ENCODE measurements at regions not wholly inside any gene's neighbourhood (a gene's known extent, or its start where the extent isn't known, plus 50 kb on each side); places are given as distances from the start of the nearest gene placed in this dataset.

- no peaks in the 10 kb centered on the region for H3K27me3 Mint-ChIP-seq
- H3K4me1 Mint-ChIP-seq, result no peaks in the 10 kb centered on the region
- H3K27ac Mint-ChIP-seq, result no peak overlapping the region
- H3K4me3 Mint-ChIP-seq, result no peak overlapping the region
- DNase-seq (no peak), ATAC-seq (no peak)
- peaks cover 0 to 4% (median 0%) of the 10 kb centered on the region in 3 donors for H3K36me3 Mint-ChIP-seq
- POLR2A ChIA-PET, result no interaction called here
- peaks cover 0 to 18% (median 7%) of the 10 kb centered on the region in 9 donors for H3K9me3 Mint-ChIP-seq
Measured at GRCh38 chr3:83816653-83817052, 1142.1 kb upstream of the CADM2 start.

GRCh38 chr3:83821506-83821905 lies 1137.3 kb upstream of the CADM2 start:
- Mint-ChIP-seq H3K4me1 (no peaks in the 10 kb centered on the region), H3K27me3 (no peaks in the 10 kb centered on the region), H3K27ac (no peak overlapping the region), H3K9me3 (peaks cover 0 to 12% (median 2%) of the 10 kb centered on the region in 9 donors), H3K36me3 (no peaks in the 10 kb centered on the region), H3K4me3 (no peak overlapping the region)
- no peak for ATAC-seq
- POLR2A ChIA-PET, result no interaction called here
- no peak for DNase-seq

- POLR2A ChIA-PET, result no interaction called here
- Mint-ChIP-seq H3K4me3 (no peak overlapping the region), H3K27me3 (no peaks in the 10 kb centered on the region), H3K4me1 (no peaks in the 10 kb centered on the region), H3K9me3 (peaks cover 0 to 13% (median 5%) of the 10 kb centered on the region in 9 donors), H3K27ac (no peak overlapping the region), H3K36me3 (no peaks in the 10 kb centered on the region)
- ATAC-seq (no peak), DNase-seq (no peak)
Measured at GRCh38 chr3:83823095-83823494, 1135.7 kb upstream of the CADM2 start.

GRCh38 chr3:83835040-83835439 lies 1123.7 kb upstream of the CADM2 start:
- ATAC-seq, result no peak

GRCh38 chr3:83842511-83842910 lies 1116.3 kb upstream of the CADM2 start:
- no peaks in the 10 kb centered on the region for H3K4me1 Mint-ChIP-seq
- no peak for ATAC-seq
- peaks cover 0 to 19% (median 5%) of the 10 kb centered on the region in 9 donors for H3K9me3 Mint-ChIP-seq
- no peak for DNase-seq
- H3K27me3 Mint-ChIP-seq, result no peaks in the 10 kb centered on the region
- H3K4me3 Mint-ChIP-seq, result no peak overlapping the region
- POLR2A ChIA-PET, result no interaction called here
- no peaks in the 10 kb centered on the region for H3K36me3 Mint-ChIP-seq
- H3K27ac Mint-ChIP-seq, result no peak overlapping the region

More at GRCh38 chr3:83835040-83835439, 1123.7 kb upstream of the CADM2 start:
- H3K9me3 Mint-ChIP-seq, result peaks cover 0 to 22% (median 2%) of the 10 kb centered on the region in 9 donors
- H3K27ac Mint-ChIP-seq, result no peak overlapping the region
- H3K4me3 Mint-ChIP-seq, result no peak overlapping the region
- H3K36me3 Mint-ChIP-seq, result no peaks in the 10 kb centered on the region
- POLR2A ChIA-PET, result no interaction called here
- H3K27me3 Mint-ChIP-seq, result no peaks in the 10 kb centered on the region
- no peak for DNase-seq
- no peaks in the 10 kb centered on the region for H3K4me1 Mint-ChIP-seq

- H3K9me3 Mint-ChIP-seq, result peaks cover 0 to 19% (median 4%) of the 10 kb centered on the region in 9 donors
- POLR2A ChIA-PET, result no interaction called here
- no peak overlapping the region for H3K27ac Mint-ChIP-seq
- no peaks in the 10 kb centered on the region for H3K36me3 Mint-ChIP-seq
- ATAC-seq (no peak), DNase-seq (no peak)
- no peak overlapping the region for H3K4me3 Mint-ChIP-seq
- no peaks in the 10 kb centered on the region for H3K4me1 Mint-ChIP-seq
- no peaks in the 10 kb centered on the region for H3K27me3 Mint-ChIP-seq
Measured at GRCh38 chr3:83843716-83844115, 1115.1 kb upstream of the CADM2 start.

- Mint-ChIP-seq H3K27me3 (no peaks in the 10 kb centered on the region), H3K36me3 (no peaks in the 10 kb centered on the region), H3K4me3 (no peak overlapping the region), H3K27ac (no peak overlapping the region), H3K4me1 (no peaks in the 10 kb centered on the region), H3K9me3 (peaks cover 0 to 8% (median 0%) of the 10 kb centered on the region in 9 donors)
- ATAC-seq (no peak), DNase-seq (no peak)
- POLR2A ChIA-PET, result no interaction called here
Measured at GRCh38 chr3:83849106-83849730, 1109.6 kb upstream of the CADM2 start.

GRCh38 chr3:83863380-83863779 lies 1095.4 kb upstream of the CADM2 start:
- H3K27ac Mint-ChIP-seq, result no peak overlapping the region
- no peaks in the 10 kb centered on the region for H3K27me3 Mint-ChIP-seq
- DNase-seq (no peak), ATAC-seq (no peak)
- H3K4me1 Mint-ChIP-seq, result no peaks in the 10 kb centered on the region
- H3K4me3 Mint-ChIP-seq, result no peak overlapping the region
- POLR2A ChIA-PET, result no interaction called here
- no peaks in the 10 kb centered on the region for H3K36me3 Mint-ChIP-seq
- peaks cover 5 to 26% (median 10%) of the 10 kb centered on the region in 9 donors for H3K9me3 Mint-ChIP-seq

- Mint-ChIP-seq H3K9me3 (peaks cover 0 to 29% (median 8%) of the 10 kb centered on the region in 9 donors), H3K4me3 (no peak overlapping the region), H3K4me1 (no peaks in the 10 kb centered on the region), H3K27me3 (no peaks in the 10 kb centered on the region), H3K27ac (no peak overlapping the region), H3K36me3 (no peaks in the 10 kb centered on the region)
- POLR2A ChIA-PET, result no interaction called here
- ATAC-seq (no peak), DNase-seq (no peak)
Measured at GRCh38 chr3:83868909-83869567, 1089.8 kb upstream of the CADM2 start.

GRCh38 chr3:83873550-83873949 lies 1085.2 kb upstream of the CADM2 start:
- Mint-ChIP-seq H3K9me3 (peaks cover 0 to 34% (median 7%) of the 10 kb centered on the region in 9 donors), H3K27me3 (no peaks in the 10 kb centered on the region), H3K4me1 (no peaks in the 10 kb centered on the region), H3K36me3 (no peaks in the 10 kb centered on the region), H3K4me3 (no peak overlapping the region), H3K27ac (no peak overlapping the region)
- ATAC-seq (no peak), DNase-seq (no peak)
- POLR2A ChIA-PET, result no interaction called here

GRCh38 chr3:83877910-83878309 lies 1080.9 kb upstream of the CADM2 start:
- Mint-ChIP-seq H3K27me3 (no peaks in the 10 kb centered on the region), H3K4me3 (no peak overlapping the region), H3K4me1 (no peaks in the 10 kb centered on the region), H3K9me3 (peaks cover 0 to 31% (median 9%) of the 10 kb centered on the region in 9 donors), H3K36me3 (no peaks in the 10 kb centered on the region), H3K27ac (no peak overlapping the region)
- ATAC-seq (no peak), DNase-seq (no peak)
- POLR2A ChIA-PET, result no interaction called here

- H3K9me3 Mint-ChIP-seq, result peaks cover 0 to 18% (median 8%) of the 10 kb centered on the region in 9 donors
Measured at GRCh38 chr3:83882701-83883100, 1076.1 kb upstream of the CADM2 start.

GRCh38 chr3:83890039-83890762 lies 1068.6 kb upstream of the CADM2 start:
- ATAC-seq (no peak), DNase-seq (no peak)
- Mint-ChIP-seq H3K27me3 (no peaks in the 10 kb centered on the region), H3K9me3 (peaks cover 0 to 24% (median 9%) of the 10 kb centered on the region in 9 donors), H3K4me1 (no peaks in the 10 kb centered on the region), H3K27ac (no peak overlapping the region), H3K36me3 (no peaks in the 10 kb centered on the region), H3K4me3 (no peak overlapping the region)
- POLR2A ChIA-PET, result no interaction called here

More at GRCh38 chr3:83882701-83883100, 1076.1 kb upstream of the CADM2 start:
- no peak overlapping the region for H3K4me3 Mint-ChIP-seq
- H3K27ac Mint-ChIP-seq, result no peak overlapping the region
- POLR2A ChIA-PET, result no interaction called here
- ATAC-seq (no peak), DNase-seq (no peak)
- no peaks in the 10 kb centered on the region for H3K36me3 Mint-ChIP-seq
- no peaks in the 10 kb centered on the region for H3K27me3 Mint-ChIP-seq
- H3K4me1 Mint-ChIP-seq, result no peaks in the 10 kb centered on the region
